ENCODE measurements at regions not wholly inside any gene's neighbourhood (a gene's known extent, or its start where the extent isn't known, plus 50 kb on each side); places are given as distances from the start of the nearest gene placed in this dataset.

DNA sequence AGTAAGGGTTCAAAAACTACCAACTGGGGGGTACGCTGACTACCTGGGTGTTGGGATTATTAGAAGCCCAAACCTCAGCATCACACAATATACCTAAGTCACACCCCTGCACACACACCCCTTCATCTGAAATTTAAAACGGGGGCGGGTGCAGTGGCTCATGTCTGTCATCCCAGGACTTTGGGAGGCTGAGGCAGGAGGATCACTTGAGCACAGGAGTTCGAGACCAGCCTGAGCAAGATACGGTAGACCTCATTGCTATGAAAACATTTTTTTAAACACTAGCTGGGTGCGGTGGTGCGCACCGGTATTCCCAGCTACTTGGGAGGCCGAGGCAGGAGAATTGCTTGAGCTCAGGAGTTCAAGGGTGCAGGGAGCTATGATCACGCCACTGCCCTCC is 331.0 kb downstream of the ASMT start:
- ChIA-PET CTCF (no interaction called here), POLR2A (no interaction called here)
- Histone ChIP-seq H3K27ac (ENCODE audit: extremely low read depth, low read depth, low read length) (no peak overlapping the region), H3K9me3 (ENCODE audit: control insufficient read depth, insufficient read depth, low read depth, low read length) (no peaks in the 10 kb centered on the region), H3K4me3 (ENCODE audit: low read depth, low read length) (no peak overlapping the region), H3K36me3 (ENCODE audit: control insufficient read depth in 2 of 2, insufficient read depth in 1 of 2, low read length in 2 of 2) (no peaks in the 10 kb centered on the region), H3K4me1 (ENCODE audit: control insufficient read depth, insufficient read depth, low read length) (no peaks in the 10 kb centered on the region)
- TF ChIP-seq, protein P1, sequence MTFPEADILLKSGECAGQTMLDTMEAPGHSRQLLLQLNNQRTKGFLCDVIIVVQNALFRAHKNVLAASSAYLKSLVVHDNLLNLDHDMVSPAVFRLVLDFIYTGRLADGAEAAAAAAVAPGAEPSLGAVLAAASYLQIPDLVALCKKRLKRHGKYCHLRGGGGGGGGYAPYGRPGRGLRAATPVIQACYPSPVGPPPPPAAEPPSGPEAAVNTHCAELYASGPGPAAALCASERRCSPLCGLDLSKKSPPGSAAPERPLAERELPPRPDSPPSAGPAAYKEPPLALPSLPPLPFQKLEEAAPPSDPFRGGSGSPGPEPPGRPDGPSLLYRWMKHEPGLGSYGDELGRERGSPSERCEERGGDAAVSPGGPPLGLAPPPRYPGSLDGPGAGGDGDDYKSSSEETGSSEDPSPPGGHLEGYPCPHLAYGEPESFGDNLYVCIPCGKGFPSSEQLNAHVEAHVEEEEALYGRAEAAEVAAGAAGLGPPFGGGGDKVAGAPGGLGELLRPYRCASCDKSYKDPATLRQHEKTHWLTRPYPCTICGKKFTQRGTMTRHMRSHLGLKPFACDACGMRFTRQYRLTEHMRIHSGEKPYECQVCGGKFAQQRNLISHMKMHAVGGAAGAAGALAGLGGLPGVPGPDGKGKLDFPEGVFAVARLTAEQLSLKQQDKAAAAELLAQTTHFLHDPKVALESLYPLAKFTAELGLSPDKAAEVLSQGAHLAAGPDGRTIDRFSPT (tag by site-specific recombination; IDR thresholded peaks at IDR 0.05) = no peak
- TF ChIP-seq, protein P2, sequence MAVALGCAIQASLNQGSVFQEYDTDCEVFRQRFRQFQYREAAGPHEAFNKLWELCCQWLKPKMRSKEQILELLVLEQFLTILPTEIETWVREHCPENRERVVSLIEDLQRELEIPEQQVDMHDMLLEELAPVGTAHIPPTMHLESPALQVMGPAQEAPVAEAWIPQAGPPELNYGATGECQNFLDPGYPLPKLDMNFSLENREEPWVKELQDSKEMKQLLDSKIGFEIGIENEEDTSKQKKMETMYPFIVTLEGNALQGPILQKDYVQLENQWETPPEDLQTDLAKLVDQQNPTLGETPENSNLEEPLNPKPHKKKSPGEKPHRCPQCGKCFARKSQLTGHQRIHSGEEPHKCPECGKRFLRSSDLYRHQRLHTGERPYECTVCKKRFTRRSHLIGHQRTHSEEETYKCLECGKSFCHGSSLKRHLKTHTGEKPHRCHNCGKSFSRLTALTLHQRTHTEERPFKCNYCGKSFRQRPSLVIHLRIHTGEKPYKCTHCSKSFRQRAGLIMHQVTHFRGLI (tag by site-specific recombination; IDR thresholded peaks at IDR 0.05) = no peak
- TF ChIP-seq, protein P3, sequence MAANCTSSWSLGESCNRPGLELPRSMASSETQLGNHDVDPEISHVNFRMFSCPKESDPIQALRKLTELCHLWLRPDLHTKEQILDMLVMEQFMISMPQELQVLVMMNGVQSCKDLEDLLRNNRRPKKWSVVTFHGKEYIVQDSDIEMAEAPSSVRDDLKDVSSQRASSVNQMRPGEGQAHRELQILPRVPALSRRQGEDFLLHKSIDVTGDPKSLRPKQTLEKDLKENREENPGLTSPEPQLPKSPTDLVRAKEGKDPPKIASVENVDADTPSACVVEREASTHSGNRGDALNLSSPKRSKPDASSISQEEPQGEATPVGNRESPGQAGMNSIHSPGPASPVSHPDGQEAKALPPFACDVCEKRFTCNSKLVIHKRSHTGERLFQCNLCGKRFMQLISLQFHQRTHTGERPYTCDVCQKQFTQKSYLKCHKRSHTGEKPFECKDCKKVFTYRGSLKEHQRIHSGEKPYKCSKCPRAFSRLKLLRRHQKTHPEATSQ (tag by site-specific recombination; IDR thresholded peaks at IDR 0.05) = no peak
- no peak for TF ChIP-seq ZNF138 (tag by site-specific recombination; IDR thresholded peaks at IDR 0.05; ENCODE audit: borderline replicate concordance)
- TF ChIP-seq ZNF174 (tag by site-specific recombination; IDR thresholded peaks at IDR 0.05) = no peak
- TF ChIP-seq, protein P4, sequence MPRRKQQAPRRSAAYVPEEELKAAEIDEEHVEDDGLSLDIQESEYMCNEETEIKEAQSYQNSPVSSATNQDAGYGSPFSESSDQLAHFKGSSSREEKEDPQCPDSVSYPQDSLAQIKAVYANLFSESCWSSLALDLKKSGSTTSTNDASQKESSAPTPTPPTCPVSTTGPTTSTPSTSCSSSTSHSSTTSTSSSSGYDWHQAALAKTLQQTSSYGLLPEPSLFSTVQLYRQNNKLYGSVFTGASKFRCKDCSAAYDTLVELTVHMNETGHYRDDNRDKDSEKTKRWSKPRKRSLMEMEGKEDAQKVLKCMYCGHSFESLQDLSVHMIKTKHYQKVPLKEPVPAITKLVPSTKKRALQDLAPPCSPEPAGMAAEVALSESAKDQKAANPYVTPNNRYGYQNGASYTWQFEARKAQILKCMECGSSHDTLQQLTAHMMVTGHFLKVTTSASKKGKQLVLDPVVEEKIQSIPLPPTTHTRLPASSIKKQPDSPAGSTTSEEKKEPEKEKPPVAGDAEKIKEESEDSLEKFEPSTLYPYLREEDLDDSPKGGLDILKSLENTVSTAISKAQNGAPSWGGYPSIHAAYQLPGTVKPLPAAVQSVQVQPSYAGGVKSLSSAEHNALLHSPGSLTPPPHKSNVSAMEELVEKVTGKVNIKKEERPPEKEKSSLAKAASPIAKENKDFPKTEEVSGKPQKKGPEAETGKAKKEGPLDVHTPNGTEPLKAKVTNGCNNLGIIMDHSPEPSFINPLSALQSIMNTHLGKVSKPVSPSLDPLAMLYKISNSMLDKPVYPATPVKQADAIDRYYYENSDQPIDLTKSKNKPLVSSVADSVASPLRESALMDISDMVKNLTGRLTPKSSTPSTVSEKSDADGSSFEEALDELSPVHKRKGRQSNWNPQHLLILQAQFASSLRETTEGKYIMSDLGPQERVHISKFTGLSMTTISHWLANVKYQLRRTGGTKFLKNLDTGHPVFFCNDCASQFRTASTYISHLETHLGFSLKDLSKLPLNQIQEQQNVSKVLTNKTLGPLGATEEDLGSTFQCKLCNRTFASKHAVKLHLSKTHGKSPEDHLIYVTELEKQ (tag by site-specific recombination; IDR thresholded peaks at IDR 0.05; ENCODE audit: borderline replicate concordance) = no peak
- no peak for TF ChIP-seq ZNF548 (tag by site-specific recombination; IDR thresholded peaks at IDR 0.05)
- no peak for TF ChIP-seq ZNF561 (tag by site-specific recombination; IDR thresholded peaks at IDR 0.05; ENCODE audit: borderline replicate concordance)
- TF ChIP-seq ZNF324 (tag by site-specific recombination; IDR thresholded peaks at IDR 0.05) = no peak
- TF ChIP-seq, protein P5, sequence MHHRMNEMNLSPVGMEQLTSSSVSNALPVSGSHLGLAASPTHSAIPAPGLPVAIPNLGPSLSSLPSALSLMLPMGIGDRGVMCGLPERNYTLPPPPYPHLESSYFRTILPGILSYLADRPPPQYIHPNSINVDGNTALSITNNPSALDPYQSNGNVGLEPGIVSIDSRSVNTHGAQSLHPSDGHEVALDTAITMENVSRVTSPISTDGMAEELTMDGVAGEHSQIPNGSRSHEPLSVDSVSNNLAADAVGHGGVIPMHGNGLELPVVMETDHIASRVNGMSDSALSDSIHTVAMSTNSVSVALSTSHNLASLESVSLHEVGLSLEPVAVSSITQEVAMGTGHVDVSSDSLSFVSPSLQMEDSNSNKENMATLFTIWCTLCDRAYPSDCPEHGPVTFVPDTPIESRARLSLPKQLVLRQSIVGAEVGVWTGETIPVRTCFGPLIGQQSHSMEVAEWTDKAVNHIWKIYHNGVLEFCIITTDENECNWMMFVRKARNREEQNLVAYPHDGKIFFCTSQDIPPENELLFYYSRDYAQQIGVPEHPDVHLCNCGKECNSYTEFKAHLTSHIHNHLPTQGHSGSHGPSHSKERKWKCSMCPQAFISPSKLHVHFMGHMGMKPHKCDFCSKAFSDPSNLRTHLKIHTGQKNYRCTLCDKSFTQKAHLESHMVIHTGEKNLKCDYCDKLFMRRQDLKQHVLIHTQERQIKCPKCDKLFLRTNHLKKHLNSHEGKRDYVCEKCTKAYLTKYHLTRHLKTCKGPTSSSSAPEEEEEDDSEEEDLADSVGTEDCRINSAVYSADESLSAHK (tag by site-specific recombination; IDR thresholded peaks at IDR 0.05) = no peak
- no peak for TF ChIP-seq ZNF785 (tag by site-specific recombination; IDR thresholded peaks at IDR 0.05)
- TF ChIP-seq, protein P6, sequence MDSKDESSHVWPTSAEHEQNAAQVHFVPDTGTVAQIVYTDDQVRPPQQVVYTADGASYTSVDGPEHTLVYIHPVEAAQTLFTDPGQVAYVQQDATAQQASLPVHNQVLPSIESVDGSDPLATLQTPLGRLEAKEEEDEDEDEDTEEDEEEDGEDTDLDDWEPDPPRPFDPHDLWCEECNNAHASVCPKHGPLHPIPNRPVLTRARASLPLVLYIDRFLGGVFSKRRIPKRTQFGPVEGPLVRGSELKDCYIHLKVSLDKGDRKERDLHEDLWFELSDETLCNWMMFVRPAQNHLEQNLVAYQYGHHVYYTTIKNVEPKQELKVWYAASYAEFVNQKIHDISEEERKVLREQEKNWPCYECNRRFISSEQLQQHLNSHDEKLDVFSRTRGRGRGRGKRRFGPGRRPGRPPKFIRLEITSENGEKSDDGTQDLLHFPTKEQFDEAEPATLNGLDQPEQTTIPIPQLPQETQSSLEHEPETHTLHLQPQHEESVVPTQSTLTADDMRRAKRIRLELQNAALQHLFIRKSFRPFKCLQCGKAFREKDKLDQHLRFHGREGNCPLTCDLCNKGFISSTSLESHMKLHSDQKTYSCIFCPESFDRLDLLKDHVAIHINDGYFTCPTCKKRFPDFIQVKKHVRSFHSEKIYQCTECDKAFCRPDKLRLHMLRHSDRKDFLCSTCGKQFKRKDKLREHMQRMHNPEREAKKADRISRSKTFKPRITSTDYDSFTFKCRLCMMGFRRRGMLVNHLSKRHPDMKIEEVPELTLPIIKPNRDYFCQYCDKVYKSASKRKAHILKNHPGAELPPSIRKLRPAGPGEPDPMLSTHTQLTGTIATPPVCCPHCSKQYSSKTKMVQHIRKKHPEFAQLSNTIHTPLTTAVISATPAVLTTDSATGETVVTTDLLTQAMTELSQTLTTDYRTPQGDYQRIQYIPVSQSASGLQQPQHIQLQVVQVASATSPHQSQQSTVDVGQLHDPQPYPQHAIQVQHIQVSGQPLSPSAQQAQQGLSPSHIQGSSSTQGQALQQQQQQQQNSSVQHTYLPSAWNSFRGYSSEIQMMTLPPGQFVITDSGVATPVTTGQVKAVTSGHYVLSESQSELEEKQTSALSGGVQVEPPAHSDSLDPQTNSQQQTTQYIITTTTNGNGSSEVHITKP (tag by site-specific recombination; IDR thresholded peaks at IDR 0.05) = no peak
- TF ChIP-seq OVOL3 (tag by site-specific recombination; IDR thresholded peaks at IDR 0.05) = no peak
- no peak for TF ChIP-seq ZNF121 (tag by site-specific recombination; IDR thresholded peaks at IDR 0.05)
- no peak for TF ChIP-seq ZNF248 (tag by site-specific recombination; IDR thresholded peaks at IDR 0.05)
- no peak for TF ChIP-seq TRIM28 (IDR thresholded peaks at IDR 0.05; ENCODE audit: borderline replicate concordance, low read length)
